HCT116 (cell line): ENCODE measurements at regions not wholly inside any gene's neighbourhood (a gene's known extent, or its start where the extent isn't known, plus 50 kb on each side); places are given as distances from the start of the nearest gene placed in this dataset.

Source experiments
- ATAC-seq: fragments of 200-7000 bp; cut with Tn5 transposase; 2 replicates; pipeline ENCODE4 v1.9.1; 2020; ENCODE audit warnings: mild to moderate bottlenecking, moderate library complexity
- BruUV-seq: library from RNA; stranded (reverse); fragments of 400-500 nt; replicated peaks from 2 replicates; lab custom pipeline; 2021; lab: Mats Ljungman, UMichigan
- CTCF ChIA-PET: fragments of 300-600 bp; sonication (Branson Sonifier 250); formaldehyde crosslinking; loops from one replicate; lab custom pipeline; 2021; ENCODE audit warnings: antibody characterized with exemption; lab: Charles Lee
- POLR2A ChIA-PET: fragments of 300-600, 350-600 bp; sonication (Branson Sonifier 250); formaldehyde crosslinking; loops from one replicate; lab custom pipeline; 2021; ENCODE audit warnings: antibody characterized with exemption; lab: Charles Lee
- RAD21 ChIA-PET, 2 experiments: fragments of 300-600 bp; sonication (Branson Sonifier 250); formaldehyde crosslinking; loops; one replicate each; lab custom pipeline; 2023; ENCODE audit warnings: low total read pairs in 2 of 2; ENCODE audit not compliant: uncharacterized antibody in 2 of 2, unreplicated experiment in 2 of 2, low non-redundant PET in 1 of 2; lab: Charles Lee
- DNase-seq: peaks from one replicate; pipeline ENCODE4 v3.0.0-alpha.2; 2010; ENCODE audit warnings: low read depth, low spot score
- H2AFZ ChIP-seq: fragments of 200-600 bp; shearing (Covaris generic), sonication (generic); 2 replicates; pipeline ENCODE4 v1.6.1; 2017; ENCODE audit warnings: low read depth, mixed run types, mixed read lengths, antibody characterized with exemption, low read length; ENCODE audit not compliant: poor library complexity, severe bottlenecking
- H3K27ac ChIP-seq: 2 replicates; pipeline ENCODE4 v1.5.1; 2012; ENCODE audit warnings: low read depth, low read length
- H3K27me3 ChIP-seq: fragments of 200-600 bp; sonication (generic); 2 replicates; pipeline ENCODE4 v1.6.1; 2016; ENCODE audit warnings: mixed run types, low read length, mixed read lengths; ENCODE audit not compliant: insufficient read depth
- H3K36me3 ChIP-seq, 2 experiments: fragments of 200-500 bp in 1 of 2; fragments of 200-600 bp in 1 of 2; sonication (Bioruptor generic) in 1 of 2; sonication (generic) in 1 of 2; 2 replicates each; pipeline versions ENCODE4 v1.5.1 to v1.6.1; 2014 to 2016; ENCODE audit warnings: low read length in 2 of 2, inconsistent platforms in 1 of 2, mixed read lengths in 1 of 2, mixed run types in 1 of 2; ENCODE audit not compliant: insufficient read depth in 2 of 2, control insufficient read depth in 1 of 2
- H3K4me1 ChIP-seq, 2 experiments: fragments of 200-600 bp in 1 of 2; sonication (generic) in 1 of 2; 2 replicates each; pipeline versions ENCODE4 v1.5.1 to v1.6.1; 2012 to 2017; ENCODE audit warnings: low read length in 2 of 2, inconsistent platforms in 1 of 2, mild to moderate bottlenecking in 1 of 2, mixed read lengths in 1 of 2, mixed run types in 1 of 2, moderate library complexity in 1 of 2; ENCODE audit not compliant: insufficient read depth in 2 of 2, control insufficient read depth in 1 of 2
- H3K4me2 ChIP-seq: fragments of 200-600 bp; sonication (generic); 2 replicates; pipeline ENCODE4 v1.6.1; 2017; ENCODE audit warnings: mixed run types, low read length, mixed read lengths
- H3K4me3 ChIP-seq, 2 experiments: fragments of 200-600 bp in 1 of 2; sonication (generic) in 1 of 2; replicated peaks in 1 of 2; 2 replicates each; pipeline ENCODE4 v1.5.1; 2011 to 2016; ENCODE audit warnings: low read length in 2 of 2, control low read depth in 1 of 2, low read depth in 1 of 2, mild to moderate bottlenecking in 1 of 2, mixed read lengths in 1 of 2, mixed run types in 1 of 2
- H3K79me2 ChIP-seq: fragments of 200-600 bp; sonication (generic); 2 replicates; pipeline ENCODE4 v1.6.1; 2017; ENCODE audit warnings: mild to moderate bottlenecking, mixed run types, low read length, moderate library complexity, mixed read lengths; ENCODE audit not compliant: insufficient read depth
- H3K9ac ChIP-seq: fragments of 200-600 bp; sonication (generic); 2 replicates; pipeline ENCODE4 v1.6.1; 2016; ENCODE audit warnings: low read length, mixed read lengths
- H3K9me2 ChIP-seq: fragments of 200-600 bp; sonication (generic), shearing (Covaris generic); 2 replicates; pipeline ENCODE4 v1.6.1; 2017; ENCODE audit warnings: mixed run types, mild to moderate bottlenecking, moderate library complexity; ENCODE audit not compliant: insufficient read depth
- H3K9me3 ChIP-seq, 2 experiments: fragments of 200-500 bp in 1 of 2; fragments of 200-600 bp in 1 of 2; sonication (Bioruptor generic) in 1 of 2; sonication (generic) in 1 of 2; 2 replicates each; pipeline ENCODE4 v1.6.1; 2014 to 2017; ENCODE audit warnings: low read length in 2 of 2, mixed read lengths in 2 of 2, inconsistent platforms in 1 of 2, low read depth in 1 of 2, mild to moderate bottlenecking in 1 of 2, mixed run types in 1 of 2, moderate library complexity in 1 of 2; ENCODE audit not compliant: control insufficient read depth in 1 of 2, insufficient read depth in 1 of 2
- H4K20me1 ChIP-seq: fragments of 200-600 bp; sonication (generic), shearing (Covaris generic); 2 replicates; pipeline ENCODE4 v1.6.1; 2017; ENCODE audit warnings: mixed run types, mild to moderate bottlenecking, moderate library complexity; ENCODE audit not compliant: insufficient read depth
- ATF3 ChIP-seq: IDR thresholded peaks from 2 replicates; pipeline ENCODE4 v1.6.1; 2012
- CBX3 ChIP-seq: IDR thresholded peaks from 2 replicates; pipeline ENCODE4 v1.6.1; 2012; ENCODE audit warnings: low read depth
- CTCF ChIP-seq, 3 experiments: fragments of 200-600 bp in 1 of 3; sonication (generic) in 1 of 3; IDR thresholded peaks in 2 of 3; conservative IDR thresholded peaks in 1 of 3; 2 replicates each; pipeline ENCODE4 v1.5.1; 2012 to 2017; ENCODE audit warnings: low read depth in 2 of 3, low read length in 2 of 3, antibody characterized with exemption in 1 of 3, borderline replicate concordance in 1 of 3, control low read depth in 1 of 3, mild to moderate bottlenecking in 1 of 3, mixed read lengths in 1 of 3, mixed run types in 1 of 3, moderate library complexity in 1 of 3; ENCODE audit not compliant: insufficient read depth in 1 of 3
- EGR1 ChIP-seq: IDR thresholded peaks from 2 replicates; pipeline ENCODE4 v1.6.1; 2012; ENCODE audit warnings: low read depth
- FOSL1 ChIP-seq: IDR thresholded peaks from 2 replicates; pipeline ENCODE4 v1.6.1; 2012; ENCODE audit warnings: low read depth
- JUND ChIP-seq: IDR thresholded peaks from 2 replicates; pipeline ENCODE4 v1.6.1; 2012
- POLR2A ChIP-seq: IDR thresholded peaks from 2 replicates; pipeline ENCODE4 v1.7.0; 2011; ENCODE audit warnings: borderline replicate concordance; ENCODE audit not compliant: insufficient read depth, insufficient read length; ENCODE audit errors: extremely low read depth
- REST ChIP-seq: IDR thresholded peaks from 2 replicates; pipeline ENCODE4 v1.6.1; 2012; ENCODE audit warnings: low read depth
- ZBTB33 ChIP-seq: IDR thresholded peaks from 2 replicates; pipeline ENCODE4 v1.6.1; 2011; ENCODE audit warnings: mild to moderate bottlenecking, low read length, moderate library complexity; ENCODE audit not compliant: insufficient replicate concordance; ENCODE audit errors: extremely low read depth
- ZFX ChIP-seq: fragments of 450-650 bp; IDR thresholded peaks from 2 replicates; pipeline ENCODE4 v1.6.1; 2017
- ZNF274 ChIP-seq: fragments of 200-500 bp; sonication (Bioruptor generic); IDR thresholded peaks from 2 replicates; pipeline ENCODE4 v1.6.1; 2014; ENCODE audit warnings: mild to moderate bottlenecking, low read depth, low read length, inconsistent platforms
- intact Hi-C: fragments of 100-400 bp; cut with micrococcal nuclease; formaldehyde crosslinking; loops from 2 replicates; pipeline ENCODE4 v1.10.0; 2022

GRCh38 chr5:111636736-111637135, 120.3 kb downstream of the NREP start:
- H3K9me3 ChIP-seq = peaks cover 0 to 3% of the 10 kb centered on the region in 2 experiments; a peak in 1 of 4 replicates
- BruUV-seq = no TSS peak
- intact Hi-C loops = no loop called here
- H3K36me3 ChIP-seq = no peaks in the 10 kb centered on the region
- DNase-seq = no peak
- H4K20me1 ChIP-seq = no peaks in the 10 kb centered on the region
- H3K79me2 ChIP-seq = no peaks in the 10 kb centered on the region
- H3K27ac ChIP-seq = no peak overlapping the region
- POLR2A ChIA-PET = no interaction called here
- TF ChIP-seq REST (no peak), CBX3 (no peak), JUND (no peak), POLR2A (no peak), EGR1 (no peak), FOSL1 (no peak), ZNF274 (no peak), ATF3 (no peak), CTCF (IDR thresholded peaks at IDR 0.05 in 2 of 3, conservative IDR thresholded peaks at IDR 0.05 in 1 of 3; ENCODE audit: borderline replicate concordance in 1 of 3, insufficient read depth in 1 of 3, low read depth in 2 of 3, low read length in 2 of 3) (no peak), ZBTB33 (no peak), ZFX (no peak)
- TF ChIP-seq, all 23 proteins: peak for 0
- Histone ChIP-seq H3K4me3 (no peak overlapping the region), H3K4me1 (no peaks in the 10 kb centered on the region), H3K9ac (no peak overlapping the region), H2AFZ (no peak overlapping the region), H3K27me3 (no peaks in the 10 kb centered on the region; the same call in 1 of the 2 replicates), H3K9me2 (no peaks in the 10 kb centered on the region), H3K4me2 (no peak overlapping the region)
- RAD21 ChIA-PET = no interaction called here
- ATAC-seq = no peak
- CTCF ChIA-PET = no interaction called here
